Skeletal muscle satellite cell (primary cell): ENCODE measurements at regions not wholly inside any gene's neighbourhood (a gene's known extent, or its start where the extent isn't known, plus 50 kb on each side); places are given as distances from the start of the nearest gene placed in this dataset.

Experiments
- H3K27me3 ChIP-seq: 2 replicates; pipeline ENCODE4 v1.7.0; 2013; ENCODE audit warnings: low read length; ENCODE audit not compliant: control insufficient read depth, insufficient read depth
- H3K36me3 ChIP-seq: 2 replicates; pipeline ENCODE4 v1.7.0; 2013; ENCODE audit warnings: mild to moderate bottlenecking, control low read depth, low read length; ENCODE audit not compliant: insufficient read depth
- H3K4me1 ChIP-seq: 2 replicates; pipeline ENCODE4 v1.7.0; 2013; ENCODE audit warnings: low read length; ENCODE audit not compliant: control insufficient read depth, insufficient read depth
- H3K4me2 ChIP-seq: 2 replicates; pipeline ENCODE4 v1.7.0; 2013; ENCODE audit warnings: mild to moderate bottlenecking, low read length
- H3K4me3 ChIP-seq: 2 replicates; pipeline ENCODE4 v1.7.0; 2013; ENCODE audit warnings: low read length
- H3K9ac ChIP-seq: 2 replicates; pipeline ENCODE4 v1.7.0; 2013; ENCODE audit warnings: mild to moderate bottlenecking, low read depth, low read length, moderate library complexity
- H3K9me3 ChIP-seq: replicated peaks from 2 replicates; pipeline ENCODE4 v1.7.0; 2013; ENCODE audit warnings: mild to moderate bottlenecking, control low read depth, low read length

- peak overlapping the region; percentile 32 for H3K4me2 ChIP-seq
- H3K27me3 ChIP-seq: no peaks in the 10 kb centered on the region
- H3K9me3 ChIP-seq: no peaks in the 10 kb centered on the region
- peaks cover 54% of the 10 kb centered on the region for H3K4me1 ChIP-seq
- peak overlapping the region; percentile 35 for H3K9ac ChIP-seq
- H3K36me3 ChIP-seq: no peaks in the 10 kb centered on the region
- no peak overlapping the region for H3K4me3 ChIP-seq
These were observed 253.0 kb upstream of the NCKAP5 start for GRCh38 chr2:133821107-133821760.

- no peaks in the 10 kb centered on the region for H3K27me3 ChIP-seq
- H3K4me3 ChIP-seq: no peak overlapping the region
- no peak overlapping the region for H3K4me2 ChIP-seq
- H3K4me1 ChIP-seq: peaks cover 41% of the 10 kb centered on the region
- no peaks in the 10 kb centered on the region for H3K36me3 ChIP-seq
- no peak overlapping the region for H3K9ac ChIP-seq
- H3K9me3 ChIP-seq: no peaks in the 10 kb centered on the region
These were observed 254.4 kb upstream of the NCKAP5 start for GRCh38 chr2:133822517-133823225.

- Histone ChIP-seq H3K9me3 (no peaks in the 10 kb centered on the region), H3K9ac (no peak overlapping the region), H3K27me3 (no peaks in the 10 kb centered on the region), H3K4me2 (no peak overlapping the region), H3K4me3 (no peak overlapping the region), H3K4me1 (peaks cover 38% of the 10 kb centered on the region), H3K36me3 (no peaks in the 10 kb centered on the region)
These were observed 254.9 kb upstream of the NCKAP5 start for GRCh38 chr2:133823226-133823550.

- no peak overlapping the region for H3K9ac ChIP-seq
- H3K27me3 ChIP-seq: no peaks in the 10 kb centered on the region
- H3K9me3 ChIP-seq: no peaks in the 10 kb centered on the region
- peaks cover 21% of the 10 kb centered on the region for H3K4me1 ChIP-seq
- no peaks in the 10 kb centered on the region for H3K36me3 ChIP-seq
- no peak overlapping the region for H3K4me3 ChIP-seq
- no peak overlapping the region for H3K4me2 ChIP-seq
These were observed 256.6 kb upstream of the NCKAP5 start for GRCh38 chr2:133824869-133825268.

GRCh38 chr2:133825778-133826177, 257.5 kb upstream of the NCKAP5 start:
- no peak overlapping the region for H3K4me2 ChIP-seq

GRCh38 chr2:133828913-133829312, 260.6 kb upstream of the NCKAP5 start:
- Histone ChIP-seq H3K4me3 (no peak overlapping the region), H3K9ac (no peak overlapping the region), H3K27me3 (no peaks in the 10 kb centered on the region), H3K4me1 (no peaks in the 10 kb centered on the region), H3K9me3 (no peaks in the 10 kb centered on the region), H3K36me3 (no peaks in the 10 kb centered on the region), H3K4me2 (no peak overlapping the region)

More at GRCh38 chr2:133825778-133826177, 257.5 kb upstream of the NCKAP5 start:
- Histone ChIP-seq H3K9ac (no peak overlapping the region), H3K36me3 (no peaks in the 10 kb centered on the region), H3K4me1 (peaks cover 12% of the 10 kb centered on the region), H3K9me3 (no peaks in the 10 kb centered on the region), H3K27me3 (no peaks in the 10 kb centered on the region), H3K4me3 (no peak overlapping the region)

GRCh38 chr2:133829450-133830020, 261.3 kb upstream of the NCKAP5 start:
- H3K4me1 ChIP-seq: no peaks in the 10 kb centered on the region
- no peaks in the 10 kb centered on the region for H3K36me3 ChIP-seq
- no peaks in the 10 kb centered on the region for H3K27me3 ChIP-seq
- H3K4me3 ChIP-seq: no peak overlapping the region
- no peak overlapping the region for H3K9ac ChIP-seq
- no peak overlapping the region for H3K4me2 ChIP-seq
- H3K9me3 ChIP-seq: no peaks in the 10 kb centered on the region

GRCh38 chr2:133833746-133834145, 265.5 kb upstream of the NCKAP5 start:
- Histone ChIP-seq H3K27me3 (no peaks in the 10 kb centered on the region), H3K4me2 (no peak overlapping the region), H3K4me3 (no peak overlapping the region), H3K36me3 (no peaks in the 10 kb centered on the region), H3K9ac (no peak overlapping the region), H3K9me3 (no peaks in the 10 kb centered on the region), H3K4me1 (peaks cover 20% of the 10 kb centered on the region)

GRCh38 chr2:133835821-133836619, 267.8 kb upstream of the NCKAP5 start:
- Histone ChIP-seq H3K36me3 (no peaks in the 10 kb centered on the region), H3K4me2 (no peak overlapping the region), H3K27me3 (no peaks in the 10 kb centered on the region), H3K4me3 (no peak overlapping the region), H3K9ac (no peak overlapping the region), H3K4me1 (peaks cover 22% of the 10 kb centered on the region), H3K9me3 (no peaks in the 10 kb centered on the region)

- Histone ChIP-seq H3K36me3 (no peaks in the 10 kb centered on the region), H3K27me3 (no peaks in the 10 kb centered on the region), H3K9me3 (no peaks in the 10 kb centered on the region)
These were observed 268.6 kb upstream of the NCKAP5 start for GRCh38 chr2:133836691-133837345.

More at GRCh38 chr2:133836691-133837345, 268.6 kb upstream of the NCKAP5 start:
- H3K9ac ChIP-seq: peak overlapping the region; percentile 41
- peaks cover 30% of the 10 kb centered on the region for H3K4me1 ChIP-seq
- no peak overlapping the region for H3K4me2 ChIP-seq
- no peak overlapping the region for H3K4me3 ChIP-seq
